ENCODE measurements at regions not wholly inside any gene's neighbourhood (a gene's known extent, or its start where the extent isn't known, plus 50 kb on each side); places are given as distances from the start of the nearest gene placed in this dataset.

DNA sequence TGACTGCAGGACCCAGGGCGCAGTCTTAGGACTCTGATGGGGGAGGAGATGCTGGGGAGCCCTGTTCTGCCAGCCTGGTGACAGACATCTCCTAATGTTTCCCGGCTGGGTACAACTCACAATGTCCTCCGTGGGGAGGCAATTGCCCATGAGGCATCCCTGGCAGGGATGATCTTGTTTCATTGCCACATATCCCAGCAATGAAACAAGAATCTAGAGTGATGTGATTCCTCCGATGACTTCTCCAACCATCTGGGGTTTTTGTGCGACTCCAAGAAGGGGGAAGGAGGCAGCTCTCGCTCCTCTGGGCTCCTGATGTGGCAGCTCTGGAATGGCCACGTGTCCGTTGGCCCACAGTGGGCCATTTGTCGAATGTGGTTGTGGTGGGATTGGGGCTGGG is 255.8 kb downstream of the SEC14L1 start:
- WGBS (ENCODE audit: low lambda C conversion rate), result 99% methylated on average over 9 of the region's 9 CpGs
- Histone ChIP-seq H4K20me1 (ENCODE audit: insufficient read depth, low read length) (peaks cover 44% of the 10 kb centered on the region), H3K27me3 (ENCODE audit: control insufficient read depth in 1 of 2, insufficient read depth in 2 of 2, low read length in 2 of 2) (no peaks in the 10 kb centered on the region), H3K4me3 (replicated peaks in 1 of 3; ENCODE audit: insufficient read depth in 1 of 3, low read depth in 2 of 3, low read length in 3 of 3) (no peak overlapping the region), H3K27ac (ENCODE audit: extremely low read length, insufficient read depth, low read length) (no peak overlapping the region), H3K9me3 (ENCODE audit: low read length) (no peaks in the 10 kb centered on the region), H3K79me2 (ENCODE audit: insufficient read depth, low read length) (peaks cover 84% of the 10 kb centered on the region), H3K4me1 (ENCODE audit: insufficient read depth, low read length) (peaks cover 79% of the 10 kb centered on the region), H3K36me3 (replicated peaks in 1 of 2; ENCODE audit: control insufficient read depth in 1 of 2, insufficient read depth in 2 of 2, low read length in 2 of 2) (peaks cover 14 to 35% of the 10 kb centered on the region in 2 experiments; a peak in 4 of 5 replicates), H3K9ac (ENCODE audit: insufficient read depth, low read depth, low read length) (no peak overlapping the region), H3K4me2 (ENCODE audit: low read depth, low read length) (no peak overlapping the region), H2AFZ (ENCODE audit: low read length) (no peak overlapping the region)
- no peak for DNase-seq (ENCODE audit: low spot score)
- FAIRE-seq, result no peak
- ATAC-seq, result no peak
- in situ Hi-C loops (cut with HindIII; ENCODE audit: extremely low pct_ligation_motif_present, low pct_unique_long_range_greater_than_20kb) (no loop called here), intact Hi-C loops (cut with micrococcal nuclease; ENCODE audit: unreplicated experiment) (no loop called here)
- POLR2A ChIA-PET, result no interaction called here
- CTCF ChIA-PET (ENCODE audit: low intra/inter-chr PET ratio, low total read pairs), result no interaction called here
- BruUV-seq (replicated peaks), result no TSS peak
- TF ChIP-seq, protein P1, sequence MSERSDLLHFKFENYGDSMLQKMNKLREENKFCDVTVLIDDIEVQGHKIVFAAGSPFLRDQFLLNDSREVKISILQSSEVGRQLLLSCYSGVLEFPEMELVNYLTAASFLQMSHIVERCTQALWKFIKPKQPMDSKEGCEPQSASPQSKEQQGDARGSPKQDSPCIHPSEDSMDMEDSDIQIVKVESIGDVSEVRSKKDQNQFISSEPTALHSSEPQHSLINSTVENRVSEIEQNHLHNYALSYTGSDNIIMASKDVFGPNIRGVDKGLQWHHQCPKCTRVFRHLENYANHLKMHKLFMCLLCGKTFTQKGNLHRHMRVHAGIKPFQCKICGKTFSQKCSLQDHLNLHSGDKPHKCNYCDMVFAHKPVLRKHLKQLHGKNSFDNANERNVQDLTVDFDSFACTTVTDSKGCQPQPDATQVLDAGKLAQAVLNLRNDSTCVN (CRISPR knock-in tag; IDR thresholded peaks at IDR 0.05; ENCODE audit: borderline replicate concordance), result no peak
- TF ChIP-seq BORCS8-MEF2B (CRISPR knock-in tag; IDR thresholded peaks at IDR 0.05) (no peak), HOXA7 (CRISPR knock-in tag; IDR thresholded peaks at IDR 0.05) (no peak), SSRP1 (CRISPR knock-in tag; IDR thresholded peaks at IDR 0.05) (no peak), SNAI1 (CRISPR knock-in tag; IDR thresholded peaks at IDR 0.05; ENCODE audit: borderline replicate concordance) (no peak), ZNF83 (CRISPR knock-in tag; IDR thresholded peaks at IDR 0.05; ENCODE audit: borderline replicate concordance) (no peak), MIXL1 (CRISPR knock-in tag; IDR thresholded peaks at IDR 0.05) (no peak), ZFY (CRISPR knock-in tag; IDR thresholded peaks at IDR 0.05) (no peak), MBD4 (IDR thresholded peaks at IDR 0.05; ENCODE audit: borderline replicate concordance, low read length) (no peak), ZNF841 (CRISPR knock-in tag; IDR thresholded peaks at IDR 0.05; ENCODE audit: borderline replicate concordance) (no peak), HOXA3 (CRISPR knock-in tag; IDR thresholded peaks at IDR 0.05) (no peak), ZNF264 (CRISPR knock-in tag; IDR thresholded peaks at IDR 0.05) (no peak), PCBP1 (IDR thresholded peaks at IDR 0.05; ENCODE audit: borderline replicate concordance, low read depth, low read length) (no peak)
- TF ChIP-seq, protein P2, sequence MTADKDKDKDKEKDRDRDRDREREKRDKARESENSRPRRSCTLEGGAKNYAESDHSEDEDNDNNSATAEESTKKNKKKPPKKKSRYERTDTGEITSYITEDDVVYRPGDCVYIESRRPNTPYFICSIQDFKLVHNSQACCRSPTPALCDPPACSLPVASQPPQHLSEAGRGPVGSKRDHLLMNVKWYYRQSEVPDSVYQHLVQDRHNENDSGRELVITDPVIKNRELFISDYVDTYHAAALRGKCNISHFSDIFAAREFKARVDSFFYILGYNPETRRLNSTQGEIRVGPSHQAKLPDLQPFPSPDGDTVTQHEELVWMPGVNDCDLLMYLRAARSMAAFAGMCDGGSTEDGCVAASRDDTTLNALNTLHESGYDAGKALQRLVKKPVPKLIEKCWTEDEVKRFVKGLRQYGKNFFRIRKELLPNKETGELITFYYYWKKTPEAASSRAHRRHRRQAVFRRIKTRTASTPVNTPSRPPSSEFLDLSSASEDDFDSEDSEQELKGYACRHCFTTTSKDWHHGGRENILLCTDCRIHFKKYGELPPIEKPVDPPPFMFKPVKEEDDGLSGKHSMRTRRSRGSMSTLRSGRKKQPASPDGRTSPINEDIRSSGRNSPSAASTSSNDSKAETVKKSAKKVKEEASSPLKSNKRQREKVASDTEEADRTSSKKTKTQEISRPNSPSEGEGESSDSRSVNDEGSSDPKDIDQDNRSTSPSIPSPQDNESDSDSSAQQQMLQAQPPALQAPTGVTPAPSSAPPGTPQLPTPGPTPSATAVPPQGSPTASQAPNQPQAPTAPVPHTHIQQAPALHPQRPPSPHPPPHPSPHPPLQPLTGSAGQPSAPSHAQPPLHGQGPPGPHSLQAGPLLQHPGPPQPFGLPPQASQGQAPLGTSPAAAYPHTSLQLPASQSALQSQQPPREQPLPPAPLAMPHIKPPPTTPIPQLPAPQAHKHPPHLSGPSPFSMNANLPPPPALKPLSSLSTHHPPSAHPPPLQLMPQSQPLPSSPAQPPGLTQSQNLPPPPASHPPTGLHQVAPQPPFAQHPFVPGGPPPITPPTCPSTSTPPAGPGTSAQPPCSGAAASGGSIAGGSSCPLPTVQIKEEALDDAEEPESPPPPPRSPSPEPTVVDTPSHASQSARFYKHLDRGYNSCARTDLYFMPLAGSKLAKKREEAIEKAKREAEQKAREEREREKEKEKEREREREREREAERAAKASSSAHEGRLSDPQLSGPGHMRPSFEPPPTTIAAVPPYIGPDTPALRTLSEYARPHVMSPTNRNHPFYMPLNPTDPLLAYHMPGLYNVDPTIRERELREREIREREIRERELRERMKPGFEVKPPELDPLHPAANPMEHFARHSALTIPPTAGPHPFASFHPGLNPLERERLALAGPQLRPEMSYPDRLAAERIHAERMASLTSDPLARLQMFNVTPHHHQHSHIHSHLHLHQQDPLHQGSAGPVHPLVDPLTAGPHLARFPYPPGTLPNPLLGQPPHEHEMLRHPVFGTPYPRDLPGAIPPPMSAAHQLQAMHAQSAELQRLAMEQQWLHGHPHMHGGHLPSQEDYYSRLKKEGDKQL (CRISPR knock-in tag; IDR thresholded peaks at IDR 0.05; ENCODE audit: low read depth), result no peak
- TF ChIP-seq, protein P3, sequence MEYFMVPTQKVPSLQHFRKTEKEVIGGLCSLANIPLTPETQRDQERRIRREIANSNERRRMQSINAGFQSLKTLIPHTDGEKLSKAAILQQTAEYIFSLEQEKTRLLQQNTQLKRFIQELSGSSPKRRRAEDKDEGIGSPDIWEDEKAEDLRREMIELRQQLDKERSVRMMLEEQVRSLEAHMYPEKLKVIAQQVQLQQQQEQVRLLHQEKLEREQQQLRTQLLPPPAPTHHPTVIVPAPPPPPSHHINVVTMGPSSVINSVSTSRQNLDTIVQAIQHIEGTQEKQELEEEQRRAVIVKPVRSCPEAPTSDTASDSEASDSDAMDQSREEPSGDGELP (IDR thresholded peaks at IDR 0.05; ENCODE audit: borderline replicate concordance, low read depth), result no peak
- TF ChIP-seq, protein P4, sequence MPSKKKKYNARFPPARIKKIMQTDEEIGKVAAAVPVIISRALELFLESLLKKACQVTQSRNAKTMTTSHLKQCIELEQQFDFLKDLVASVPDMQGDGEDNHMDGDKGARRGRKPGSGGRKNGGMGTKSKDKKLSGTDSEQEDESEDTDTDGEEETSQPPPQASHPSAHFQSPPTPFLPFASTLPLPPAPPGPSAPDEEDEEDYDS (CRISPR knock-in tag; IDR thresholded peaks at IDR 0.05), result no peak
- TF ChIP-seq, protein P5, sequence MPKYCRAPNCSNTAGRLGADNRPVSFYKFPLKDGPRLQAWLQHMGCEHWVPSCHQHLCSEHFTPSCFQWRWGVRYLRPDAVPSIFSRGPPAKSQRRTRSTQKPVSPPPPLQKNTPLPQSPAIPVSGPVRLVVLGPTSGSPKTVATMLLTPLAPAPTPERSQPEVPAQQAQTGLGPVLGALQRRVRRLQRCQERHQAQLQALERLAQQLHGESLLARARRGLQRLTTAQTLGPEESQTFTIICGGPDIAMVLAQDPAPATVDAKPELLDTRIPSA (CRISPR knock-in tag; IDR thresholded peaks at IDR 0.05; ENCODE audit: borderline replicate concordance), result no peak

All from HepG2 (cell line).